Activated CD8-positive, alpha-beta T cell treated with anti-CD3 and anti-CD28 coated beads for 36 hours (primary cell): ENCODE measurements at regions not wholly inside any gene's neighbourhood (a gene's known extent, or its start where the extent isn't known, plus 50 kb on each side); places are given as distances from the start of the nearest gene placed in this dataset.

Source experiments
- ATAC-seq: fragments of 200-7000 bp; cut with Tn5 transposase; one replicate; pipeline ENCODE4 v1.10.0; 2021; ENCODE audit warnings: mild to moderate bottlenecking, moderate library complexity
- CTCF ChIA-PET: fragments of 350-600 bp; sonication (Branson Sonifier 250); formaldehyde crosslinking; loops from one replicate; lab custom pipeline; 2021; ENCODE audit warnings: antibody characterized with exemption; lab: Charles Lee
- POLR2A ChIA-PET: fragments of 350-600 bp; sonication (Branson Sonifier 250); formaldehyde crosslinking; loops from one replicate; lab custom pipeline; 2021; ENCODE audit warnings: antibody characterized with exemption; lab: Charles Lee
- DNase-seq: peaks from one replicate; pipeline ENCODE4 v3.0.0-alpha.2; 2020
- H3K27ac Mint-ChIP-seq: one replicate; pipeline ENCODE4 v1.8.0; 2021; ENCODE audit warnings: mild to moderate bottlenecking, mixed read lengths
- H3K27me3 Mint-ChIP-seq: one replicate; pipeline ENCODE4 v1.8.0; 2021; ENCODE audit warnings: mixed read lengths
- H3K36me3 Mint-ChIP-seq: one replicate; pipeline ENCODE4 v1.8.0; 2021; ENCODE audit warnings: low read depth, mixed read lengths
- H3K4me1 Mint-ChIP-seq: one replicate; pipeline ENCODE4 v1.8.0; 2021; ENCODE audit warnings: low read depth, mixed read lengths
- H3K4me3 Mint-ChIP-seq: one replicate; pipeline ENCODE4 v1.8.0; 2021; ENCODE audit warnings: mild to moderate bottlenecking, moderate library complexity, mixed read lengths
- H3K9me3 Mint-ChIP-seq: one replicate; pipeline ENCODE4 v1.8.0; 2021; ENCODE audit warnings: mixed read lengths
- CTCF ChIP-seq: fragments of 200-600 bp; IDR thresholded peaks from one replicate; pipeline ENCODE4 v1.8.0; 2022; ENCODE audit warnings: antibody characterized with exemption, mild to moderate bottlenecking
- intact Hi-C: fragments of 100-400 bp; cut with micrococcal nuclease; formaldehyde crosslinking; loops from one replicate; pipeline ENCODE4 v1.10.0; 2022

GRCh38 chr5:8700671-8701070 lies 831.7 kb downstream of the MTRR start:
- H3K27ac Mint-ChIP-seq = no peak overlapping the region
- TF ChIP-seq CTCF = no peak
- DNase-seq = no peak
- peaks cover 2% of the 10 kb centered on the region for H3K9me3 Mint-ChIP-seq
- ATAC-seq = no peak
- ChIA-PET CTCF (no interaction called here), POLR2A (no interaction called here)
- H3K27me3 Mint-ChIP-seq = no peaks in the 10 kb centered on the region
- no peaks in the 10 kb centered on the region for H3K36me3 Mint-ChIP-seq
- no peak overlapping the region for H3K4me3 Mint-ChIP-seq
- H3K4me1 Mint-ChIP-seq = no peaks in the 10 kb centered on the region
- intact Hi-C loops = no loop called here

DNA sequence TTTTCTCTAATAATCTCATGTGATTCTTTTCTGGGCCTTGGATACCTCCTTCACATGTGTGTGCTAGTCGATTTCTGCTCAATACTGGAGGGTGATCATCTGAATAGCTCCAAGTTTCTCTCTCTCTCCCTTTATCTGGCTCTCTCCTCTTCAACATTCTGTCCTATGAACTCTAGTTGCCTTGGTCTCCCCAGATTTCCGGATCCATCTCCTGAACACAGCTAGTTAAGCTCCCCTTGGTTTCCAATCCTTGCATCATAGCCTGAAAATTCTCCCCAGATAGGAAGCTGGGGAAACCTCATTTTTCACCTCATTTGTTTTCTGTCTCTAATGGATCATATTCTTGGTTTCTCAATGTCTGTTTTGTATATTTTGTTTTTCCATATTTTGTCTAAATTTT lies 832.3 kb downstream of the MTRR start:
- Mint-ChIP-seq H3K4me1 (no peaks in the 10 kb centered on the region), H3K9me3 (peaks cover 2% of the 10 kb centered on the region), H3K27me3 (no peaks in the 10 kb centered on the region), H3K36me3 (no peaks in the 10 kb centered on the region), H3K4me3 (no peak overlapping the region), H3K27ac (no peak overlapping the region)
- ChIA-PET POLR2A (no interaction called here), CTCF (no interaction called here)
- intact Hi-C loops = no loop called here
- ATAC-seq (no peak), DNase-seq (no peak)
- TF ChIP-seq CTCF = no peak

GRCh38 chr5:8710426-8710930 lies 835.4 kb downstream of the SEMA5A start:
- H3K4me1 Mint-ChIP-seq = no peaks in the 10 kb centered on the region
- ChIA-PET CTCF (no interaction called here), POLR2A (no interaction called here)
- no peak overlapping the region for H3K4me3 Mint-ChIP-seq
- intact Hi-C loops = no loop called here
- H3K27ac Mint-ChIP-seq = no peak overlapping the region
- H3K27me3 Mint-ChIP-seq = no peaks in the 10 kb centered on the region
- ATAC-seq (no peak), DNase-seq (no peak)
- no peaks in the 10 kb centered on the region for H3K9me3 Mint-ChIP-seq
- H3K36me3 Mint-ChIP-seq = no peaks in the 10 kb centered on the region
- TF ChIP-seq CTCF = no peak

DNA sequence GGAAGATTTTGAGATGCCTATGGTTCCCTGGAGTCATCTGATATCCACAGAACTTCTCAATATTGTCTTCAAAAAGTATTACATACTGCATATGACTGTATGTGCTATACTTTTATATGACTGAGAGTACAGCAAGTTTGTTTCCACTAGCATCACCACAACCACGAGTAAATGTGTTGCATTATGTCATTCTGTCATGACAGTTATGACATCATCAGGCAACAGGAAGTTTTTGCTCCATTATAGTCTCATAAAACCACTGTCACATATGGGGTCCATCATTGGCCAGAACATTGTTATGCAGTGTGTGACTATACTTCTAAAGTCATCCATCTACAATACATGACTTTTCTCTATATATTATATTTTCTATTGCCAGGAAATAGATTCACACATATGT lies 831.7 kb downstream of the SEMA5A start:
- peaks cover 1% of the 10 kb centered on the region for H3K9me3 Mint-ChIP-seq
- no peak overlapping the region for H3K4me3 Mint-ChIP-seq
- intact Hi-C loops = no loop called here
- ATAC-seq (no peak), DNase-seq (no peak)
- no peak for TF ChIP-seq CTCF
- H3K27me3 Mint-ChIP-seq = no peaks in the 10 kb centered on the region
- no peaks in the 10 kb centered on the region for H3K4me1 Mint-ChIP-seq
- ChIA-PET CTCF (no interaction called here), POLR2A (no interaction called here)
- H3K27ac Mint-ChIP-seq = no peak overlapping the region
- no peaks in the 10 kb centered on the region for H3K36me3 Mint-ChIP-seq

DNA sequence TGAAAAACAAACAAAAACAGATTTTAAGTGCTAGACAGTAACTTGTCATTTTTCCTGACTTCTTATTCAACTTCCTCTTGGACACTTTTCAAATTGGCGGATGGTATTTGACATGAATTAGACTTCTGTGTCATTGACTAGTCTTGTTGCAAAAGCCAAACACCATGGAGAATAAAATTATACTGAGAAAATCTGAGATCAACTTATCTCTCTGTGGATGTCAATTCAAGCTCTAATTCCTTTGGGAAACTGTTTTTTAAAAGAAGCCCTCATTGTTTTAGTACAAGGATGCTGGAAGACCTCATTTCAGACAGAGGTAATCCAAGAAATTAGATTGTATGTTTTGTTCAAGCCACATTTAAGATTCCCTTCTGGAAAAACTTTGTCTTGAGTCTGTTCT lies 831.0 kb downstream of the SEMA5A start:
- Mint-ChIP-seq H3K4me1 (no peaks in the 10 kb centered on the region), H3K27ac (no peak overlapping the region), H3K36me3 (no peaks in the 10 kb centered on the region), H3K27me3 (no peaks in the 10 kb centered on the region), H3K4me3 (no peak overlapping the region), H3K9me3 (peaks cover 1% of the 10 kb centered on the region)
- no peak for DNase-seq
- ATAC-seq = no peak
- intact Hi-C loops = no loop called here
- POLR2A ChIA-PET = no interaction called here
- TF ChIP-seq CTCF = no peak
- CTCF ChIA-PET = no interaction called here
